ENCODE measurements at regions not wholly inside any gene's neighbourhood (a gene's known extent, or its start where the extent isn't known, plus 50 kb on each side); places are given as distances from the start of the nearest gene placed in this dataset.
"Not testable (repeated sequence)": the region's sequence is repeated elsewhere in the genome, so short reads cannot be mapped to it uniquely, and the experiment has no call there.

DNA sequence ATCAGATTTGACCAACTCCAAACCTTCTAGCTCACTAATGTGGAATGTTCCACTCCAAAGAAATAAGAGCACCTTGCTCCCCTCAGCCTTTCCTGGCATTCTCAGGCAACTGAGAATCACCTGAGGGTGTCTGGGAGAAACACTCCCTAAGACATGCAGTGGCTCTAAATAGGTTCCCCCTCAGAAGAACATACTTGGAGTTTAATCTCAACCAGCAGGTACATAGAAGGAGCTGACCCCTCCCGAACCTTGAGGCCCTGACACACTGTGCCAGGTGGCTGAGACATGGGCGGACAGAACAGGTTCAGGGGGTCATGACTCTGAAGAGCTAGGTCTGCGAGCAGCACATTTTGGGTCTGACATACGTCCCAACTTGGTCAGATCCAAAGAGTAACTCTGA lies 107.6 kb upstream of the MAP3K4 start:
- no peaks in the 10 kb centered on the region for H3K79me2 ChIP-seq (ENCODE audit: insufficient read depth, low read length)
- H2AFZ ChIP-seq (ENCODE audit: low read depth, low read length) = no peak overlapping the region
- H3K9me3 ChIP-seq (ENCODE audit: insufficient read depth, low read depth, low read length) = no peaks in the 10 kb centered on the region
- no peak overlapping the region for H3K9ac ChIP-seq (ENCODE audit: low read length)
- H3K4me3 ChIP-seq (ENCODE audit: insufficient read depth, low read depth, low read length) = no peak overlapping the region
- H3K9me3 Mint-ChIP-seq (ENCODE audit: unreplicated experiment) = peaks cover 3% of the 10 kb centered on the region
- TF ChIP-seq EZH2 (IDR thresholded peaks at IDR 0.05; ENCODE audit: insufficient read depth, low read length) = no peak
- TF ChIP-seq, protein P1, sequence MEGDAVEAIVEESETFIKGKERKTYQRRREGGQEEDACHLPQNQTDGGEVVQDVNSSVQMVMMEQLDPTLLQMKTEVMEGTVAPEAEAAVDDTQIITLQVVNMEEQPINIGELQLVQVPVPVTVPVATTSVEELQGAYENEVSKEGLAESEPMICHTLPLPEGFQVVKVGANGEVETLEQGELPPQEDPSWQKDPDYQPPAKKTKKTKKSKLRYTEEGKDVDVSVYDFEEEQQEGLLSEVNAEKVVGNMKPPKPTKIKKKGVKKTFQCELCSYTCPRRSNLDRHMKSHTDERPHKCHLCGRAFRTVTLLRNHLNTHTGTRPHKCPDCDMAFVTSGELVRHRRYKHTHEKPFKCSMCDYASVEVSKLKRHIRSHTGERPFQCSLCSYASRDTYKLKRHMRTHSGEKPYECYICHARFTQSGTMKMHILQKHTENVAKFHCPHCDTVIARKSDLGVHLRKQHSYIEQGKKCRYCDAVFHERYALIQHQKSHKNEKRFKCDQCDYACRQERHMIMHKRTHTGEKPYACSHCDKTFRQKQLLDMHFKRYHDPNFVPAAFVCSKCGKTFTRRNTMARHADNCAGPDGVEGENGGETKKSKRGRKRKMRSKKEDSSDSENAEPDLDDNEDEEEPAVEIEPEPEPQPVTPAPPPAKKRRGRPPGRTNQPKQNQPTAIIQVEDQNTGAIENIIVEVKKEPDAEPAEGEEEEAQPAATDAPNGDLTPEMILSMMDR (IDR thresholded peaks at IDR 0.05; ENCODE audit: insufficient read depth, low read depth, low read length) = no peak
- H4K20me1 ChIP-seq (ENCODE audit: insufficient read depth, low read length) = no peaks in the 10 kb centered on the region
- DNase-seq (ENCODE audit: low read depth) (no peak), FAIRE-seq (no peak)
- H3K27me3 Mint-ChIP-seq (ENCODE audit: low read depth, unreplicated experiment) = no peaks in the 10 kb centered on the region
- no peaks in the 10 kb centered on the region for H3K27me3 ChIP-seq (ENCODE audit: insufficient read depth, low read length)
- no peak overlapping the region for H3K27ac Mint-ChIP-seq (ENCODE audit: unreplicated experiment)
- no peak overlapping the region for H3K4me2 ChIP-seq (ENCODE audit: low read length)
- no peaks in the 10 kb centered on the region for H3K4me1 Mint-ChIP-seq (ENCODE audit: low read depth, unreplicated experiment)
- H3K4me1 ChIP-seq (ENCODE audit: insufficient read depth, low read length) = no peaks in the 10 kb centered on the region
- no peak overlapping the region for H3K27ac ChIP-seq (ENCODE audit: low read depth, low read length)
- no peaks in the 10 kb centered on the region for H3K36me3 Mint-ChIP-seq (ENCODE audit: low read depth, unreplicated experiment)
- H3K36me3 ChIP-seq (ENCODE audit: insufficient read depth, low read length) = no peaks in the 10 kb centered on the region
- H3K4me3 Mint-ChIP-seq (ENCODE audit: unreplicated experiment) = no peak overlapping the region

DNA sequence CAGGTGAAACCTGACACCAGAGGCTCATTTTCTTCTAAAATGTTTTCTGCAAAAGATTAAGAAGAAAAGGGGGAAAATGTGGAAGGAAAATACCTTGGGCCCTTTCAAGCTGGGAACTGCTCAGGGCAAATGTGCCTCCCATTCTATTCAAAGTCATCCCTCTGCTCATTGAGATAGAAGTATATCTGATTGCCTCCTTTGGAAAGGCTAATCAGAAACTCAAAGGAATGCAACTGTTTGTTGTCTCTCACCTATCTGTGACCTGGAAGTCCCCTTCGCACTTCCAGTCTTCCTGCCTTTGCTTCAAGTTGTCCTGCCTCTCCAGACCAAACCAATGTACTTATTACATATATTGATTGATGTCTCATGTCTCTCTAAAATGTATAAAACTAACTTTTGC lies 102.4 kb upstream of the MAP3K4 start:
- not testable (repeated sequence) for H3K4me3 ChIP-seq (ENCODE audit: insufficient read depth, low read depth, low read length); H3K27ac Mint-ChIP-seq (ENCODE audit: unreplicated experiment); H3K27me3 Mint-ChIP-seq (ENCODE audit: low read depth, unreplicated experiment); FAIRE-seq; H3K27me3 ChIP-seq (ENCODE audit: insufficient read depth, low read length); DNase-seq (ENCODE audit: low read depth); H3K9ac ChIP-seq (ENCODE audit: low read length); H3K27ac ChIP-seq (ENCODE audit: low read depth, low read length); H3K9me3 ChIP-seq (ENCODE audit: insufficient read depth, low read depth, low read length); H2AFZ ChIP-seq (ENCODE audit: low read depth, low read length); H3K4me1 ChIP-seq (ENCODE audit: insufficient read depth, low read length); H3K9me3 Mint-ChIP-seq (ENCODE audit: unreplicated experiment); H3K79me2 ChIP-seq (ENCODE audit: insufficient read depth, low read length); H3K4me1 Mint-ChIP-seq (ENCODE audit: low read depth, unreplicated experiment); H3K36me3 ChIP-seq (ENCODE audit: insufficient read depth, low read length); H3K36me3 Mint-ChIP-seq (ENCODE audit: low read depth, unreplicated experiment); H3K4me2 ChIP-seq (ENCODE audit: low read length); H4K20me1 ChIP-seq (ENCODE audit: insufficient read depth, low read length); H3K4me3 Mint-ChIP-seq (ENCODE audit: unreplicated experiment)

DNA sequence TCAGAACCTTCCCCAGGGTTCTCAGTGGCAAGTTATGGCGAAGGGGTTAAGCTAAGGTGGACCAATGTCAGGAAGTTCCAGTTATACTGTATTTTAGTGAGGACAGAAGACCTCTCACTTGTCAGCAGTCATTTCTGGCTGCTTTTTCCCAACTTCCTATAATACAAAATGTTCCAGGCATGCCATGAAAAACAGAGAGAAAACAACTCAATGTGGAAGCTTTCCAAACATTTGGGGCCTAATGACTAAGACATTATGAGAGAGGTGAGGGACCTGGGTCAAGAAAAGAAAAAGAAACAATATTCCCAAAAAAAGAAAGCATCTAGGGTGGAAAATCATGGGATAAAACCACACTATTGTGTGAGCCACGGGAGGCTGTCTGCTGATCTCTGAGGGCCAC lies 99.9 kb upstream of the MAP3K4 start:
- H2AFZ ChIP-seq (ENCODE audit: low read depth, low read length) = no peak overlapping the region
- Mint-ChIP-seq H3K9me3 (ENCODE audit: unreplicated experiment) (no peaks in the 10 kb centered on the region), H3K36me3 (ENCODE audit: low read depth, unreplicated experiment) (no peaks in the 10 kb centered on the region), H3K4me1 (ENCODE audit: low read depth, unreplicated experiment) (no peaks in the 10 kb centered on the region), H3K27me3 (ENCODE audit: low read depth, unreplicated experiment) (peaks cover 2% of the 10 kb centered on the region), H3K27ac (ENCODE audit: unreplicated experiment) (no peak overlapping the region), H3K4me3 (ENCODE audit: unreplicated experiment) (no peak overlapping the region)
- no peak for DNase-seq (ENCODE audit: low read depth)
- no peaks in the 10 kb centered on the region for H3K4me1 ChIP-seq (ENCODE audit: insufficient read depth, low read length)
- no peak for TF ChIP-seq EZH2 (IDR thresholded peaks at IDR 0.05; ENCODE audit: insufficient read depth, low read length)
- TF ChIP-seq, protein P1 (IDR thresholded peaks at IDR 0.05; ENCODE audit: insufficient read depth, low read depth, low read length) = no peak
- no peak overlapping the region for H3K27ac ChIP-seq (ENCODE audit: low read depth, low read length)
- H3K9me3 ChIP-seq (ENCODE audit: insufficient read depth, low read depth, low read length) = no peaks in the 10 kb centered on the region
- H3K9ac ChIP-seq (ENCODE audit: low read length) = no peak overlapping the region
- no peak for FAIRE-seq
- H4K20me1 ChIP-seq (ENCODE audit: insufficient read depth, low read length) = no peaks in the 10 kb centered on the region
- H3K36me3 ChIP-seq (ENCODE audit: insufficient read depth, low read length) = no peaks in the 10 kb centered on the region
- H3K4me3 ChIP-seq (ENCODE audit: insufficient read depth, low read depth, low read length) = no peak overlapping the region
- no peaks in the 10 kb centered on the region for H3K27me3 ChIP-seq (ENCODE audit: insufficient read depth, low read length)
- no peak overlapping the region for H3K4me2 ChIP-seq (ENCODE audit: low read length)
- no peaks in the 10 kb centered on the region for H3K79me2 ChIP-seq (ENCODE audit: insufficient read depth, low read length)

Data from astrocyte (in vitro differentiated cells and primary cell).